ENCODE measurements at regions not wholly inside any gene's neighbourhood (a gene's known extent, or its start where the extent isn't known, plus 50 kb on each side); places are given as distances from the start of the nearest gene placed in this dataset.

- TF ChIP-seq CTCF (conservative IDR thresholded peaks at IDR 0.05; ENCODE audit: low read depth, low read length) (no peak), EZH2 (IDR thresholded peaks at IDR 0.05; ENCODE audit: borderline replicate concordance, low read depth, low read length, poor library complexity, severe bottlenecking) (no peak)
Measured at GRCh38 chr11:76292583-76293188, 86.4 kb upstream of the WNT11 start.

Data from A673 (cell line).